Activated B cell treated with CpG ODN at 0.5 μM for 24 hours (primary cell): ENCODE measurements at regions not wholly inside any gene's neighbourhood (a gene's known extent, or its start where the extent isn't known, plus 50 kb on each side); places are given as distances from the start of the nearest gene placed in this dataset.

ENCODE experiments used
- ATAC-seq: fragments of 200-7000 bp; cut with Tn5 transposase; one replicate; pipeline ENCODE4 v1.10.0; 2021; ENCODE audit warnings: low read depth, mild to moderate bottlenecking, moderate library complexity
- CTCF ChIA-PET: fragments of 350-600 bp; sonication (Branson Sonifier 250); formaldehyde crosslinking; loops from one replicate; lab custom pipeline; 2021; ENCODE audit warnings: antibody characterized with exemption; lab: Charles Lee
- POLR2A ChIA-PET: fragments of 350-600 bp; sonication (Branson Sonifier 250); formaldehyde crosslinking; loops from one replicate; lab custom pipeline; 2021; ENCODE audit warnings: antibody characterized with exemption; lab: Charles Lee
- DNase-seq: peaks from one replicate; pipeline ENCODE4 v3.0.0; 2022
- H3K27ac Mint-ChIP-seq: one replicate; pipeline ENCODE4 v1.8.0; 2020; ENCODE audit warnings: mixed read lengths
- H3K27me3 Mint-ChIP-seq: one replicate; pipeline ENCODE4 v1.8.0; 2021; ENCODE audit warnings: mixed read lengths
- H3K36me3 Mint-ChIP-seq: one replicate; pipeline ENCODE4 v1.8.0; 2021; ENCODE audit warnings: low read depth, mixed read lengths
- H3K4me1 Mint-ChIP-seq: one replicate; pipeline ENCODE4 v1.8.0; 2021; ENCODE audit warnings: mixed read lengths
- H3K4me3 Mint-ChIP-seq: one replicate; pipeline ENCODE4 v1.8.0; 2020; ENCODE audit warnings: mild to moderate bottlenecking, mixed read lengths
- H3K9me3 Mint-ChIP-seq: one replicate; pipeline ENCODE4 v1.8.0; 2020; ENCODE audit warnings: mixed read lengths
- intact Hi-C: fragments of 100-400 bp; cut with micrococcal nuclease; formaldehyde crosslinking; loops from one replicate; pipeline ENCODE4 v1.15.1; 2024
- TF ChIP-seq, protein P1 (sequence below): fragments of 200-600 bp; IDR thresholded peaks from one replicate; pipeline ENCODE4 v1.8.0; 2022; ENCODE audit warnings: antibody characterized with exemption, mild to moderate bottlenecking

DNA sequence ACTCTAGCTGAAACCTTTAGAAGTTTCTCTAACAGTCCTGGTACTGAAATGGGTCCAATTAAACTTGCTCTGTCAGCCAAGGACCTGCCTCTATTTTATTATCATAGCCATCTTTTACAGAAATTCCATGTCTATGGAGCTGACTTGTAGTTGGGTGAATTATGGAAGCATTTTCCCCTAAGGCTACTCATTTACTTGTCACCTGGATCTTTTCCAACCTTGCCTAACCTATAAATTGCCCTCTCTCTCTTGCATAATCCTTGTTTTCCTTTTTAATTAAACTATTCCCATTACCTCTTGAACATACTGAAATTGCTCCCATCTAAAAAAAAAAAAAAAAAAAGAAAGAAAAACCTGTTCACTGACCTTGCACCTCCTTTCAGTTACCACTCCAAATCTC is 74.6 kb upstream of the DOK6 start:
- DNase-seq (no peak), ATAC-seq (no peak)
- POLR2A ChIA-PET, result no interaction called here
- peaks cover 8% of the 10 kb centered on the region for H3K9me3 Mint-ChIP-seq
- no peaks in the 10 kb centered on the region for H3K36me3 Mint-ChIP-seq
- no peak overlapping the region for H3K27ac Mint-ChIP-seq
- no peaks in the 10 kb centered on the region for H3K27me3 Mint-ChIP-seq
- CTCF ChIA-PET, result no interaction called here
- intact Hi-C loops, result no loop called here
- H3K4me3 Mint-ChIP-seq, result no peak overlapping the region
- no peaks in the 10 kb centered on the region for H3K4me1 Mint-ChIP-seq
- TF ChIP-seq, protein P1, sequence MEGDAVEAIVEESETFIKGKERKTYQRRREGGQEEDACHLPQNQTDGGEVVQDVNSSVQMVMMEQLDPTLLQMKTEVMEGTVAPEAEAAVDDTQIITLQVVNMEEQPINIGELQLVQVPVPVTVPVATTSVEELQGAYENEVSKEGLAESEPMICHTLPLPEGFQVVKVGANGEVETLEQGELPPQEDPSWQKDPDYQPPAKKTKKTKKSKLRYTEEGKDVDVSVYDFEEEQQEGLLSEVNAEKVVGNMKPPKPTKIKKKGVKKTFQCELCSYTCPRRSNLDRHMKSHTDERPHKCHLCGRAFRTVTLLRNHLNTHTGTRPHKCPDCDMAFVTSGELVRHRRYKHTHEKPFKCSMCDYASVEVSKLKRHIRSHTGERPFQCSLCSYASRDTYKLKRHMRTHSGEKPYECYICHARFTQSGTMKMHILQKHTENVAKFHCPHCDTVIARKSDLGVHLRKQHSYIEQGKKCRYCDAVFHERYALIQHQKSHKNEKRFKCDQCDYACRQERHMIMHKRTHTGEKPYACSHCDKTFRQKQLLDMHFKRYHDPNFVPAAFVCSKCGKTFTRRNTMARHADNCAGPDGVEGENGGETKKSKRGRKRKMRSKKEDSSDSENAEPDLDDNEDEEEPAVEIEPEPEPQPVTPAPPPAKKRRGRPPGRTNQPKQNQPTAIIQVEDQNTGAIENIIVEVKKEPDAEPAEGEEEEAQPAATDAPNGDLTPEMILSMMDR, result no peak

DNA sequence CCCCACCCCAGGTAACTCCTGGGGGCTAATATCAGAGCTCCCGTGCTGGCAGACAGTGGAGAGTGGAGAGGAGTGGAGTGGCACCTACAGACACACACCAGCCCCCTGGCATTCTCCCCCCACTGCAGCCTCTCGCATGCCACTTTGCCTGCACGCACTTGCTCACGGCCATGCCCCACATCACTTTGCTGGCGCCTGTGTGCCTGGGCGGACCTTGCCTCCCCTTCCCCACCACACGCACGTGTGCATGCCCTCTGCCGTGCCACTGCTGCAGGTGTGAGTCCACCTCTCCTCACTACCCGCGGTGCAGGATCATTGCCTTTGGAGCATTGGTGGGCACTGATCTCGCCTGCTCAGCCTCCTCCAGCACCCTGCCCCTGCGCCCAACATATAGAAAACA is 72.6 kb upstream of the DOK6 start:
- Mint-ChIP-seq H3K4me1 (no peaks in the 10 kb centered on the region), H3K27ac (no peak overlapping the region), H3K4me3 (no peak overlapping the region), H3K36me3 (no peaks in the 10 kb centered on the region), H3K27me3 (no peaks in the 10 kb centered on the region), H3K9me3 (peaks cover 8% of the 10 kb centered on the region)
- intact Hi-C loops, result no loop called here
- TF ChIP-seq, protein P1, result no peak
- ChIA-PET POLR2A (no interaction called here), CTCF (no interaction called here)
- ATAC-seq (no peak), DNase-seq (no peak)

DNA sequence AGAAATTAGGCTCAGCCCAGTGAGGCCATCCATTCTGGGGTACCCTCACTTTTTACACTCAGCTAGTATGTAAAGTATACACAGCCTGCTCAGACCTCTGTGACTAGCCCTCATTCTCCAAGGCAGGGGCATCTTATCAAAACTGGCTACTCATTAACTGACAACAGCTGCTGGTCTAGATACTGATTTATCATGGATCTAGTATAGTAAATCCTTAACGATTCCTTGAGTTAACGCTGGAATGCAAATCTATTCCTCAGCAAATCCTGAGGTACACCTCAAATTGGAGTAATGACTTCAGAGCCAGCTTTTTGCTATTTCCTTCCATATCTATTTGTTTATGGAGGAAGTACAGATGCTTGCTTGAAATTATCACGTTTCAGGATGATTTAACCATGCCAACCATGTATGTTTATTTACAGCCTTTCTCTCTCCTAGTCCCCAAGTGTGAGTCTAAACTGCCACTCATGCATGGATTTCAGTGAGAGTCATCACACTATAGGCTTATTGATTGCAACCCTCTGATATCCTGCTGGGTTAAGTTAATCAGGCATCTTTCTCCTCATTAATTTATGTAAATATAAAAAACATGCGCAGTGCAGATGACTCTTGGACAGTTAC is 70.2 kb upstream of the DOK6 start:
- TF ChIP-seq, protein P1, result no peak
- ChIA-PET POLR2A (no interaction called here), CTCF (no interaction called here)
- DNase-seq (no peak), ATAC-seq (no peak)
- H3K4me1 Mint-ChIP-seq, result no peaks in the 10 kb centered on the region
- intact Hi-C loops, result no loop called here
- no peaks in the 10 kb centered on the region for H3K36me3 Mint-ChIP-seq
- H3K27me3 Mint-ChIP-seq, result no peaks in the 10 kb centered on the region
- H3K4me3 Mint-ChIP-seq, result no peak overlapping the region
- peaks cover 10% of the 10 kb centered on the region for H3K9me3 Mint-ChIP-seq
- no peak overlapping the region for H3K27ac Mint-ChIP-seq

DNA sequence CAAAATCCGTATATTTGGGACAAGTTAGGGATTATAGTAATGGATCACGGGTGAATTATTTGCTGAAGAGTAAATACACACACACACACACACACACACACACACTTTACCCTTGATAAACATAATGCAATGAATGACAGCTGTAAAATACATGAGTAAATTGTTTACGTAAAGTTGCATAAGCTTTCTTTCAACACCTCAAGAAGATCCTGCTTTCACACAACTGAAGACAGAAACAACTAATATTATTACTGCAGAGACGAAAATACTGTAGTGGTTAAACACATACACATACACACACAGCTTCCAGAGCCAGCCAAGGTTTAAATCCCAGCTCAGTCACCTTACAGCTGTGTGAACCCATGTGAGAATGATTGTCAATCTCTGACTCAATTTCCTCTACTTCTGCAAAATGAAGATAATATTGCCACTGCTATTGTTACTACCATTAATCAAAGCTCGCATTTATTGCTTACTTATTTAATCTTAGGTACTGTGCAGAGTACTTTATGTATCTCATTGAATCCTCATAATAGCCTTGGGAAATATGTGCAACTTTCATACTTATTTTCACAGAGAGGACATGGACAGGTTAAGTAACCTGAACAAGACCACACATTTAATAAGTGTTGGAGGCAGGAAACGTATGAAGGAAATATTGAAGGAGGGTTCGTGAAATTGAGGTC is 50.6 kb upstream of the DOK6 start:
- no peak overlapping the region for H3K4me3 Mint-ChIP-seq
- H3K9me3 Mint-ChIP-seq, result peaks cover 7% of the 10 kb centered on the region
- H3K36me3 Mint-ChIP-seq, result no peaks in the 10 kb centered on the region
- ATAC-seq, result no peak
- TF ChIP-seq, protein P1, result no peak
- H3K27ac Mint-ChIP-seq, result no peak overlapping the region
- POLR2A ChIA-PET, result no interaction called here
- no peak for DNase-seq
- no peaks in the 10 kb centered on the region for H3K4me1 Mint-ChIP-seq
- CTCF ChIA-PET, result no interaction called here
- intact Hi-C loops, result no loop called here
- no peaks in the 10 kb centered on the region for H3K27me3 Mint-ChIP-seq
